HG03565 (cell line): ENCODE measurements at regions not wholly inside any gene's neighbourhood (a gene's known extent, or its start where the extent isn't known, plus 50 kb on each side); places are given as distances from the start of the nearest gene placed in this dataset.
"Not testable (repeated sequence)": the region's sequence is repeated elsewhere in the genome, so short reads cannot be mapped to it uniquely, and the experiment has no call there.

Experiments
- ATAC-seq: cut with Tn5 transposase; IDR thresholded peaks from one replicate; pipeline ENCODE4 v1.9.1; 2021; ENCODE audit warnings: mild to moderate bottlenecking, moderate library complexity; ENCODE audit not compliant: unreplicated experiment

GRCh38 chr13:109702030-109702597 lies 84.3 kb downstream of the IRS2 start:
- ATAC-seq: not testable (repeated sequence)

GRCh38 chr13:109700176-109700575 lies 86.2 kb downstream of the IRS2 start:
- no peak for ATAC-seq

DNA sequence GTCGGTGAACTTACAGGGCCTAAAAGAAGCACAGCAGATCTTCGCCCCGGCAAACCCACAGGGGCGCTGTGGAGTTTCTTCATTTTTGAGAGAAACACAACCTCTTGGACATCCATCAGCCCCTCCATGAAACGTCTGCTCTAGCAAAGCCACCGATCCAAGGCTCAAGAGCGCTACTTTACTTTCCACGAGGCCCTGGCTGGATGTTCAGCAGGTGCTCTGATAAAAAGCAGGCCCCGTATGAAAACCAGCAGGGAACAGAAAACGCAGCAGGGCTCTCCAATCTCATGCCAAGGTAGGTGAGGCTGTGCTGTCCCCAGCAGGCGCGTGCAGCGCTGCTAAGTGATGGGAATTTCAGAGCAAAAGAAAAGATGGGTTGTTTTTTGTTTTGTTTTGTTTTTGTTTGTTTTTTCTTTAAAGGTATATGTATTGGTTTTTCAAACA lies 86.7 kb downstream of the IRS2 start:
- ATAC-seq: no peak

DNA sequence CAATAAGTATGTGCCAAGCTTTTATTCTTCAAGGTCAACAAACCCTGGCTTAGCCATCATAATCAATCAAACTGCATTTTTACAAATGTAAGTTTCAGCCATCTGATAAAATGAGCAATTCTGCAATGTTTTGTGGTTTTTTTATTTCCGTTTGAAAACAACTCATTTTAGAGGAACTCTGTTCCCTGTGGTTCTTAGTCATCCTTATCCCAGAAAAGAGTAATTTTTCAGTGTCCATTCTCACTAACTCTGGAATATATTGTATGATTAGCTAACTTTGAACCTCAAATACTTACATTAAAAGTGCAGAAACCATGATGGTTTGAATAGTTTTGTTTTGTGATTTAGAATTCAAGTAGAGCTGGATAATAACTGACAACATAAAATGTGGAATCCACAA lies 87.6 kb downstream of the IRS2 start:
- ATAC-seq: no peak

- no peak for ATAC-seq
These were observed 88.4 kb downstream of the IRS2 start for GRCh38 chr13:109697936-109698335.

GRCh38 chr13:109695402-109696190 lies 90.8 kb downstream of the IRS2 start:
- ATAC-seq: no peak

DNA sequence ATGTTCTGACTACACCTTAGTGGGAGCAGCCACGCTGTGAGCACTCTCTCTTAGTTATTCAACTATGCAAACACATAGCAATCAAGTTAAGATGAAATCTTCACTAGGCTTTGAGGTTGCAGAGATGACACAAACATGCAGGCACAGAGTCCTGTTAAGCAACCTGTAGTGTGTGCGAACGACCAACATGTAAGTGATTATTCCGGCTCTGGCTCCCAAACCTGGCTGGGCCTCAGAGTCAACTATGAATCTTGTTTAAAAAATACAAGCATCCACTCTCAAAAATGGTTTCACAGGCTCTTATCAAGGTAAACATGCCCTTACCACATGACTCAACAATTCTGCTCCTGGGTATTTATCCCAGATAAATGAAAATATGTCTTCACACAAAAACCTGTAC lies 91.4 kb downstream of the IRS2 start:
- ATAC-seq: no peak

DNA sequence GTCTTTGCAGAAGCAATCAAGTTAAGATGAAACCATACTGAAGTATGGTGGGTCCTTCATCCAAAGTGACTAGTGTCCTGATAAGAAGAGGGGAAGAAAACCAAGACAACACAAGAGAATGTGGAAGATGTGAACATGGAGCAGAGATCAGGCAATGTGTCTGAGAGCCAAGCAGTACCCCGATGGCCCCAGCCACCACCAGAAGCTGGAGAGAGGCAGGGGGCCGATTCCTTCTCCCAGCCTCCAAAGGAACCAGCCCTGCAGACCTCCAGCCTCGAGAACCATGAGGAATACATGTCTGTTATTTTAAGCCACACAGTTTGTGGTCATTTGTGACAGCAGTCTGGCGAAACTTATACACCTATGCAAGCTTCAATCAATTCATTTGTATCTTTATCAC lies 93.2 kb downstream of the IRS2 start:
- no peak for ATAC-seq

DNA sequence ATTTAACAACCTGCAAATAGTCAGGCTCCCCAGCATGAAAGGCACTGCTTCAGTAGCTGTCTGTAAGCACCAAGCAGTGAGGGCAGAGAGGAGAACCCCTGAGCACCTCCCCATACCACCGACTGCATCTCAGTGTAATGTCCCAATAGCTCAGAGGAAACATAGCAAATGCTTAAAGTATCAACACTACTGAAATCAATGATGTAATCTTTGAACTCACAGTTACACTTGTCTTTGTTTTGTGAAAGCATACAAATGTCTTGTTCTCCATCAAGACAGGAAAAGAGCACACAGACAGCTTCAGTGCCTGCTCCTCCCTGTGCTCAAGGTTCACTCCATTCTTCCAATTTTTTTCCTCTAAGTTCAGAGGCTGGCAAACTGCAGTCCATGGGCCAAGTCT lies 94.7 kb downstream of the IRS2 start:
- no peak for ATAC-seq

GRCh38 chr13:109687559-109688448 lies 98.6 kb downstream of the IRS2 start:
- no peak for ATAC-seq

- ATAC-seq: no peak
These were observed 101.2 kb downstream of the IRS2 start for GRCh38 chr13:109685203-109685602.

GRCh38 chr13:109684824-109685202 lies 101.6 kb downstream of the IRS2 start:
- no peak for ATAC-seq

DNA sequence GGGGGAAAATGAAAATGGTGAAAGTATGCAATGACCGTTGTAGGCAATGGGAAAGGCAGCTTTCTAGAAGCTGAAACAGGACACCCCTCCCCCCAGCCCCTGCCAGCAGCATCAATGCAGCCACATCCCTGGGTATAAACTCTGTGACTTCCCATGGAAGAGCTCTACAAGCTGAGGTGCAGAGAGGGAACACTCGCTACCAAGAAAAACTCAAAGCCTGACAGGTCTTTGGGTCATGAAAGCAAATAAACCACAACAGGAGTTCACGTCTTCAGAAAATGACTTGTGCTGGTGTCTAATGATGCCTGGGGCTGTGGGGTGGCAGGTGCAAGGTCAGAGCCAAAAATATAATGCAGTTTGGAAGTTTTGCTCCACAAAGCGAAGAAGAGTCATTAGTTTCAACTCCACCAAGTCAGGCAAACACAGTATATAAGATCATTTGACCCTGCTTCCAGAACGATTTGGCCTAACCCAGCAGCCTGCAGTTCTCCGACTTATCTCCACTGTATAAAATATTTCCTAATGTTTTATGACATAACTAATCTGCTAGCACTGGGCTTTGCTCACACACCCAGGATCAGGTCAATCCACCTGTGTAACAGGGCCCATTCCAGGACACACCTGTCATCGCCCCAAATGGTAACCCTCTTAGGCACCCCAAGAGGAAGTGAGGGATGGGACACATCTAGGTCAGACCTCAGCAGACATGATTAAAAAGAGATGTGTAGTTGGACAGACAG lies 102.1 kb downstream of the IRS2 start:
- no peak for ATAC-seq

- ATAC-seq: no peak
These were observed 103.7 kb downstream of the IRS2 start for GRCh38 chr13:109682534-109683244.

GRCh38 chr13:109680930-109681329 lies 105.5 kb downstream of the IRS2 start:
- ATAC-seq: no peak

- ATAC-seq: no peak
These were observed 106.1 kb downstream of the IRS2 start for GRCh38 chr13:109680288-109680687.

DNA sequence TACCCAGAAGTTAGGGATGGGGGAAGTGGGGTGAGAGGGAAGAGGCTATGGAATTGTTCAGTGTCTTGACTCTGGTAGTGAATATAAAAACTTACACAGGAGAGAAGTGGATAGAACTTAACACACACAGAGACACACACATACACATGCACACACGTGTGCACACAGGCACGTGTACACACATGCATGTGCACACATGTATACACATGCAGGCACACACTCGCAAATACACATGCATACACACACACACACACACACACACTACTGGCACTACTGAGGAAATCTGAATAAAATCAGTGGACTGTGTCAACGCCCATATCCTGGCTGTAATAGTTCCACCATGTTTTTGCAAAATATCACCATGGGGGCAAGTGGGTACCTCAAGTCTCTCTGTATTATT lies 107.9 kb downstream of the IRS2 start:
- ATAC-seq: no peak

GRCh38 chr13:109677206-109677605 lies 109.2 kb downstream of the IRS2 start:
- no peak for ATAC-seq

GRCh38 chr13:109673477-109673876 lies 112.9 kb downstream of the IRS2 start:
- no peak for ATAC-seq

DNA sequence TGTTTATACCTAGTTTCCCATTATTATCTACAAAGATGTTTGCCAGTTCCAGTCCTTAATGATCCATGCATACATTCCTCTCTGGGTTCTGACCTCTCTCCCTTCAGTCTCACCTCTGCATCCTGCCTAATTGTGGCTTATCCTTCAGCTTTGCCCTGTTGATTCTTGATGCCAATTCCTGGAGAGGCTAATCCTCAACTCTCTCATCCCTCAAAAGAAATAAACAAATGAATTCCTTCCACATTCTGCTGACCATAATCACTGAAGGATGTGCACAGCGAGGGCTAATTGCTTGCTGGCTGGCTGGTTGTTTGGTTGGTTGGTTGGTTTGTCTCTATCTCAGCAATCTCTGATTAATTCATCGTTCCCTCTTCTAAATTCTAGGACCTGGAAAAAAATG lies 113.8 kb downstream of the IRS2 start:
- no peak for ATAC-seq
